Astrocyte (in vitro differentiated cells and primary cell): ENCODE measurements at regions not wholly inside any gene's neighbourhood (a gene's known extent, or its start where the extent isn't known, plus 50 kb on each side); places are given as distances from the start of the nearest gene placed in this dataset.
"Not testable (repeated sequence)": the region's sequence is repeated elsewhere in the genome, so short reads cannot be mapped to it uniquely, and the experiment has no call there.

Experiments used
- DNase-seq: peaks from one replicate; pipeline ENCODE4 v3.0.0-alpha.2; 2010; ENCODE audit warnings: low read depth
- FAIRE-seq: peaks from 2 replicates; lab custom pipeline; 2011; peaks lifted over from hg19 to GRCh38; lab: Jason Lieb, UNC
- H2AFZ ChIP-seq: 2 replicates; pipeline ENCODE4 v1.6.0; 2012; ENCODE audit warnings: low read depth, low read length, inconsistent platforms
- H3K27ac ChIP-seq: 2 replicates; pipeline ENCODE4 v1.5.1; 2011; ENCODE audit warnings: low read depth, low read length, inconsistent platforms
- H3K27me3 ChIP-seq: 2 replicates; pipeline ENCODE4 v1.6.0; 2011; ENCODE audit warnings: low read length, inconsistent platforms; ENCODE audit not compliant: insufficient read depth
- H3K36me3 ChIP-seq: 2 replicates; pipeline ENCODE4 v1.5.1; 2011; ENCODE audit warnings: low read length, inconsistent platforms; ENCODE audit not compliant: insufficient read depth
- H3K4me1 ChIP-seq: 2 replicates; pipeline ENCODE4 v1.5.1; 2011; ENCODE audit warnings: low read length, inconsistent platforms; ENCODE audit not compliant: insufficient read depth
- H3K4me2 ChIP-seq: 2 replicates; pipeline ENCODE4 v1.6.0; 2012; ENCODE audit warnings: low read length, inconsistent platforms
- H3K4me3 ChIP-seq: 2 replicates; pipeline ENCODE4 v1.5.1; 2011; ENCODE audit warnings: low read depth, mild to moderate bottlenecking, low read length, inconsistent platforms; ENCODE audit not compliant: insufficient read depth
- H3K79me2 ChIP-seq: 2 replicates; pipeline ENCODE4 v1.6.0; 2012; ENCODE audit warnings: mild to moderate bottlenecking, low read length, inconsistent platforms; ENCODE audit not compliant: insufficient read depth
- H3K9ac ChIP-seq: 2 replicates; pipeline ENCODE4 v1.6.0; 2012; ENCODE audit warnings: mild to moderate bottlenecking, low read length, inconsistent platforms
- H3K9me3 ChIP-seq: 2 replicates; pipeline ENCODE4 v1.5.1; 2012; ENCODE audit warnings: low read depth, mild to moderate bottlenecking, low read length, inconsistent platforms; ENCODE audit not compliant: insufficient read depth
- H4K20me1 ChIP-seq: 2 replicates; pipeline ENCODE4 v1.6.0; 2012; ENCODE audit warnings: low read length, inconsistent platforms; ENCODE audit not compliant: insufficient read depth
- H3K27ac Mint-ChIP-seq: one replicate; pipeline ENCODE4 v1.8.0; 2021; ENCODE audit warnings: mild to moderate bottlenecking, mixed read lengths; ENCODE audit not compliant: unreplicated experiment
- H3K27me3 Mint-ChIP-seq: one replicate; pipeline ENCODE4 v1.8.0; 2021; ENCODE audit warnings: low read depth, mixed read lengths; ENCODE audit not compliant: unreplicated experiment
- H3K36me3 Mint-ChIP-seq: one replicate; pipeline ENCODE4 v1.8.0; 2021; ENCODE audit warnings: low read depth, mixed read lengths; ENCODE audit not compliant: unreplicated experiment
- H3K4me1 Mint-ChIP-seq: one replicate; pipeline ENCODE4 v1.8.0; 2021; ENCODE audit warnings: low read depth, mixed read lengths; ENCODE audit not compliant: unreplicated experiment
- H3K4me3 Mint-ChIP-seq: one replicate; pipeline ENCODE4 v1.8.0; 2021; ENCODE audit warnings: mild to moderate bottlenecking, moderate library complexity, mixed read lengths; ENCODE audit not compliant: unreplicated experiment
- H3K9me3 Mint-ChIP-seq: one replicate; pipeline ENCODE4 v1.8.0; 2021; ENCODE audit warnings: mild to moderate bottlenecking, mixed read lengths; ENCODE audit not compliant: unreplicated experiment
- EZH2 ChIP-seq: IDR thresholded peaks from 2 replicates; pipeline ENCODE4 v1.6.1; 2012; ENCODE audit warnings: mild to moderate bottlenecking, low read length, inconsistent platforms; ENCODE audit not compliant: insufficient read depth
- TF ChIP-seq, protein P1 (sequence below): IDR thresholded peaks from 2 replicates; pipeline ENCODE4 v1.5.1; 2011; ENCODE audit warnings: low read depth, mild to moderate bottlenecking, inconsistent platforms, low read length, moderate library complexity; ENCODE audit not compliant: insufficient read depth

DNA sequence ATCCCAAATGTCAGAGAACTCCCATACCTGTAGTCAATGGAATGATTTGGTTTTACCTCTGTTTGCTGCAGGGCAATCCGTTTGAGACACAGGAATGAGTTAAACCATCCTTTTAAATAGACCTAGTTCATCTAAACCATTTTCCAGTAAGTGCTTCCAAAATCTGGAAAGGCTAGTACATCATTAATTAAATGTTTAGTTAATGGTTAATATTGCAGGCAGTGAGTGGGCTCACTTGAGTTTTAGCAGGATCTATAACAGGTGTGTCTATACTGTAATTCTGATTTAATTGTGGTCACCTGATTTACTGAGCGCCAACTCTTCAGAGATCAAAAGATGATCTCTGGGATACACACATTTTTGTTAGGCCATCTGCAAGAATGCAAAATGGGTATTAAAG is 353.9 kb upstream of the ROPN1 start:
- DNase-seq (no peak), FAIRE-seq (no peak)
- Mint-ChIP-seq H3K4me1 (no peaks in the 10 kb centered on the region), H3K36me3 (peaks cover 8% of the 10 kb centered on the region), H3K9me3 (peaks cover 3% of the 10 kb centered on the region), H3K4me3 (no peak overlapping the region), H3K27ac (no peak overlapping the region), H3K27me3 (peaks cover 2% of the 10 kb centered on the region)
- no peak for TF ChIP-seq EZH2
- TF ChIP-seq, protein P1, sequence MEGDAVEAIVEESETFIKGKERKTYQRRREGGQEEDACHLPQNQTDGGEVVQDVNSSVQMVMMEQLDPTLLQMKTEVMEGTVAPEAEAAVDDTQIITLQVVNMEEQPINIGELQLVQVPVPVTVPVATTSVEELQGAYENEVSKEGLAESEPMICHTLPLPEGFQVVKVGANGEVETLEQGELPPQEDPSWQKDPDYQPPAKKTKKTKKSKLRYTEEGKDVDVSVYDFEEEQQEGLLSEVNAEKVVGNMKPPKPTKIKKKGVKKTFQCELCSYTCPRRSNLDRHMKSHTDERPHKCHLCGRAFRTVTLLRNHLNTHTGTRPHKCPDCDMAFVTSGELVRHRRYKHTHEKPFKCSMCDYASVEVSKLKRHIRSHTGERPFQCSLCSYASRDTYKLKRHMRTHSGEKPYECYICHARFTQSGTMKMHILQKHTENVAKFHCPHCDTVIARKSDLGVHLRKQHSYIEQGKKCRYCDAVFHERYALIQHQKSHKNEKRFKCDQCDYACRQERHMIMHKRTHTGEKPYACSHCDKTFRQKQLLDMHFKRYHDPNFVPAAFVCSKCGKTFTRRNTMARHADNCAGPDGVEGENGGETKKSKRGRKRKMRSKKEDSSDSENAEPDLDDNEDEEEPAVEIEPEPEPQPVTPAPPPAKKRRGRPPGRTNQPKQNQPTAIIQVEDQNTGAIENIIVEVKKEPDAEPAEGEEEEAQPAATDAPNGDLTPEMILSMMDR = no peak
- Histone ChIP-seq H3K36me3 (no peaks in the 10 kb centered on the region), H3K27me3 (no peaks in the 10 kb centered on the region), H3K9me3 (no peaks in the 10 kb centered on the region), H3K27ac (no peak overlapping the region), H3K9ac (no peak overlapping the region), H3K4me2 (no peak overlapping the region), H3K4me1 (no peaks in the 10 kb centered on the region), H3K4me3 (no peak overlapping the region), H3K79me2 (no peaks in the 10 kb centered on the region), H2AFZ (no peak overlapping the region), H4K20me1 (no peaks in the 10 kb centered on the region)

DNA sequence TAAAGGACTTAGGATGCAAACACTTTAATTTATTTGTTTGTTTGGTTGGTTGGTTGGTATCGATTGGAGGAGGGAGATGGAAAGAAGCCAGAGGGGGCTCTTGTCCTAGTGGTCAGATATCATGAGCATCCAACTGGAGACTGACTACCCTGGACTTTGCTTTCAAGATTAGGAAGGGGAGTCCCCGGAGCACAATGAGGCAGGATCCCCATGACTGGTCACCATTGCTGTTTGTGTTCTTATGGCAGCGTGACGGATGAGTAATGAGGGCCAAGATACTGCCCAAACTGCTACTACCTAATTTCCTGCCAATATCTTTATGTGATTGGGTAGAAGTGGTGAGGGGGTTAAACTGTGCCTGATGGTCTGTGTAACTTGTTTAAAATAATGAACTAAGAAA is 354.6 kb upstream of the ROPN1 start:
- no peaks in the 10 kb centered on the region for H3K27me3 ChIP-seq
- H3K36me3 Mint-ChIP-seq = peaks cover 8% of the 10 kb centered on the region
- H3K4me1 Mint-ChIP-seq = no peaks in the 10 kb centered on the region
- no peaks in the 10 kb centered on the region for H4K20me1 ChIP-seq
- no peaks in the 10 kb centered on the region for H3K4me1 ChIP-seq
- peaks cover 3% of the 10 kb centered on the region for H3K9me3 Mint-ChIP-seq
- no peaks in the 10 kb centered on the region for H3K36me3 ChIP-seq
- H3K4me2 ChIP-seq = no peak overlapping the region
- H3K9me3 ChIP-seq = no peaks in the 10 kb centered on the region
- H3K9ac ChIP-seq = no peak overlapping the region
- TF ChIP-seq, protein P1 = no peak
- no peak for TF ChIP-seq EZH2
- peaks cover 2% of the 10 kb centered on the region for H3K27me3 Mint-ChIP-seq
- H3K4me3 Mint-ChIP-seq = no peak overlapping the region
- H3K79me2 ChIP-seq = no peaks in the 10 kb centered on the region
- H3K27ac Mint-ChIP-seq = no peak overlapping the region
- FAIRE-seq (no peak), DNase-seq (no peak)
- H3K4me3 ChIP-seq = no peak overlapping the region
- no peak overlapping the region for H2AFZ ChIP-seq
- H3K27ac ChIP-seq = no peak overlapping the region

DNA sequence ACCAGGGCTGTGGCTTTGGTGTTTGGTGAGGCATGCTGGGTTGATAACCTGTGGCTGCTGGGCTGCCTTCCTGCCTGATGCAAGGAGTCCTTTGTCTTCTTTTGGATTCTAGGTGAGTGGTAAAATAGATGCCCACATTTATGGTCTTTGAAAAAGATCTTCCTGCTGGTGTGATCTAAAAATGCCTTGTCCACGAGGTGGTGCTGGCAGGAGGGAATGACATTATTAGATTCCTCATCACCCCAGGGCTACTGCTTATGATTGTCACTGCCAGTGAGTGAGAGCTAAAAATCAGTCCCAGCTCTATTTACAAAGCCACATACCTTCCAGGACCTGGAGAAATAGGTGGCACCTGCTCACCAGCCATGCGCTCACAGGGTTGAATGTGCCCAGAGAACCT is 355.5 kb upstream of the ROPN1 start:
- Histone ChIP-seq H4K20me1 (no peaks in the 10 kb centered on the region), H3K27ac (no peak overlapping the region), H3K4me2 (no peak overlapping the region), H3K9me3 (no peaks in the 10 kb centered on the region), H3K4me3 (no peak overlapping the region), H3K27me3 (no peaks in the 10 kb centered on the region), H3K4me1 (no peaks in the 10 kb centered on the region), H2AFZ (no peak overlapping the region), H3K79me2 (no peaks in the 10 kb centered on the region), H3K9ac (no peak overlapping the region), H3K36me3 (no peaks in the 10 kb centered on the region)
- Mint-ChIP-seq H3K4me1 (no peaks in the 10 kb centered on the region), H3K4me3 (no peak overlapping the region), H3K27ac (no peak overlapping the region), H3K9me3 (peaks cover 3% of the 10 kb centered on the region), H3K36me3 (peaks cover 8% of the 10 kb centered on the region), H3K27me3 (peaks cover 2% of the 10 kb centered on the region)
- DNase-seq = no peak
- FAIRE-seq = no peak
- TF ChIP-seq, protein P1 = no peak
- TF ChIP-seq EZH2 = no peak

DNA sequence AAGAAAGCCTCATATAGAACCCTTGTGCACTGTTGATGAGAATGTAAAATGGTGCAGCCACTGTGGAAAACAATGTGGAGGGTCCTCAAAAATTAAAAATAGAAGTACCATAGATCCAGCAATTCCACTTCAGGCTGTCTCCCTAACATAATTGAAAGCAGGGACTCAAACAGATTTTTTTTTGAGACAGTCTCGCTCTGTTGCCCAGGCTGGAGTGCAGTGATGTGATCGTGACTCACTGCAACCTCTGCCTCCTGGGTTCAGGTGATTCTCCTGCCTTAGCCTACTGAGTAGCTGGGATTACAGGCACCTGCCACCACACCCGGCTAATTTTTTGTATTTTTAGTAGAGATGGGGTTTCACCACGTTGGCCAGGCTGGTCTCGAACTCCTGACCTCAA is 356.6 kb upstream of the ROPN1 start:
- H3K9me3 Mint-ChIP-seq, H3K27ac ChIP-seq, H3K4me3 Mint-ChIP-seq, H3K9ac ChIP-seq, H4K20me1 ChIP-seq, H3K27me3 ChIP-seq, H3K9me3 ChIP-seq, H3K4me1 ChIP-seq, H2AFZ ChIP-seq, H3K27ac Mint-ChIP-seq, H3K4me3 ChIP-seq, H3K36me3 ChIP-seq, H3K27me3 Mint-ChIP-seq, DNase-seq, H3K79me2 ChIP-seq, H3K36me3 Mint-ChIP-seq, H3K4me2 ChIP-seq, H3K4me1 Mint-ChIP-seq, FAIRE-seq: not testable (repeated sequence)
